Testis (tissue), 2 donors: ENCODE measurements at regions not wholly inside any gene's neighbourhood (a gene's known extent, or its start where the extent isn't known, plus 50 kb on each side); places are given as distances from the start of the nearest gene placed in this dataset.

ENCODE experiments used
- DNase-seq: peaks from one replicate; pipeline ENCODE4 v3.0.0-alpha.2; 2019
- H3K27ac ChIP-seq, 2 donors: fragments of 200-600 bp; sonication (generic); one replicate each; pipeline ENCODE4 v1.5.1; 2019
- H3K27me3 ChIP-seq: fragments of 200-600 bp; sonication (generic); one replicate; pipeline ENCODE4 v1.5.1; 2019
- H3K36me3 ChIP-seq: fragments of 200-600 bp; sonication (generic); one replicate; pipeline ENCODE4 v1.5.1; 2017; ENCODE audit warnings: low read depth; ENCODE audit errors: missing control alignments
- H3K4me1 ChIP-seq: fragments of 200-600 bp; sonication (generic); one replicate; pipeline ENCODE4 v1.5.1; 2019
- H3K4me3 ChIP-seq, 2 donors: fragments of 200-600 bp; sonication (generic); one replicate each; pipeline ENCODE4 v1.5.1; 2017 to 2019
- H3K9me3 ChIP-seq: fragments of 200-600 bp; sonication (generic); one replicate; pipeline ENCODE4 v1.5.1; 2017
- POLR2A ChIP-seq: fragments of 450-650 bp; IDR thresholded peaks from one replicate; pipeline ENCODE4 v1.6.1; 2017; ENCODE audit warnings: antibody characterized with exemption, mild to moderate bottlenecking, moderate library complexity
- WGBS, 2 donors: methylation state at CpG; one replicate each; pipeline ENCODE4 v1.1.5; 2018; 5-methylcytosine and 5-hydroxymethylcytosine counted together
- intact Hi-C: fragments of 100-400 bp; cut with DNase I; formaldehyde crosslinking; loops from one replicate; pipeline ENCODE4 v1.15.1; 2023; ENCODE audit warnings: low total_unique reads
- TF ChIP-seq, protein P1 (sequence below), 3 experiments: fragments of 450-650 bp in 2 of 3; fragments of 200-600 bp in 1 of 3; sonication (generic) in 1 of 3; IDR thresholded peaks; one replicate each; pipeline ENCODE4 v1.5.1; 2016 to 2019; ENCODE audit warnings: antibody characterized with exemption in 3 of 3, mild to moderate bottlenecking in 2 of 3, moderate library complexity in 1 of 3

DNA sequence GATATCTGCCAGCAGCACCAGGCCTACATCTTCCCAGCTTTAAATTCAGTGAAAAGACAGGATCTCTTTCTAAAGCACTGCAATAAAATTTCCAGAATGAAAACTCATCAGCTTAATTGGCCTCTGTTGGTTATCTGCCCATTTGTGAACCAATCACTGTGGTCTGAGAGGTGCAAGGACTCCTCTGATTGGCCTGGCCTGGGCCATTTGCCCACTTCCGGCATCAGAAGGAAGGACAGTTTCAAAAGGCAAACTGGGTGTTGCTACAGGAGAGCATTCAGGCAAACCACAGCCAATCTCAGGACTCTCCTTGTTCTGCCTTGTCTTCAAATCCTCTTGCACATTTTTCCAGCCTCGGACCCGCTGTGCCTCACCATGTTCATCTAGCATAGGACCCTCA lies 163.9 kb upstream of the CCDC150 start:
- no peaks in the 10 kb centered on the region for H3K9me3 ChIP-seq
- no peak overlapping the region for H3K4me3 ChIP-seq
- no peaks in the 10 kb centered on the region for H3K27me3 ChIP-seq
- TF ChIP-seq, protein P1, sequence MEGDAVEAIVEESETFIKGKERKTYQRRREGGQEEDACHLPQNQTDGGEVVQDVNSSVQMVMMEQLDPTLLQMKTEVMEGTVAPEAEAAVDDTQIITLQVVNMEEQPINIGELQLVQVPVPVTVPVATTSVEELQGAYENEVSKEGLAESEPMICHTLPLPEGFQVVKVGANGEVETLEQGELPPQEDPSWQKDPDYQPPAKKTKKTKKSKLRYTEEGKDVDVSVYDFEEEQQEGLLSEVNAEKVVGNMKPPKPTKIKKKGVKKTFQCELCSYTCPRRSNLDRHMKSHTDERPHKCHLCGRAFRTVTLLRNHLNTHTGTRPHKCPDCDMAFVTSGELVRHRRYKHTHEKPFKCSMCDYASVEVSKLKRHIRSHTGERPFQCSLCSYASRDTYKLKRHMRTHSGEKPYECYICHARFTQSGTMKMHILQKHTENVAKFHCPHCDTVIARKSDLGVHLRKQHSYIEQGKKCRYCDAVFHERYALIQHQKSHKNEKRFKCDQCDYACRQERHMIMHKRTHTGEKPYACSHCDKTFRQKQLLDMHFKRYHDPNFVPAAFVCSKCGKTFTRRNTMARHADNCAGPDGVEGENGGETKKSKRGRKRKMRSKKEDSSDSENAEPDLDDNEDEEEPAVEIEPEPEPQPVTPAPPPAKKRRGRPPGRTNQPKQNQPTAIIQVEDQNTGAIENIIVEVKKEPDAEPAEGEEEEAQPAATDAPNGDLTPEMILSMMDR (IDR thresholded peaks at IDR 0.05) = no peak
- no peak for TF ChIP-seq POLR2A
- H3K27ac ChIP-seq = no peak overlapping the region
- intact Hi-C loops = no loop called here
- no peak for DNase-seq
- peaks cover 3% of the 10 kb centered on the region for H3K4me1 ChIP-seq
- H3K36me3 ChIP-seq = no peaks in the 10 kb centered on the region
- WGBS, 2 donors = 90 to 94% methylated on average over 3 of the region's 3 CpGs

GRCh38 chr2:196478588-196478987 lies 160.9 kb upstream of the CCDC150 start:
- DNase-seq = no peak
- WGBS, 2 donors = 91 to 95% methylated on average over 2 of the region's 2 CpGs
- H3K9me3 ChIP-seq = no peaks in the 10 kb centered on the region
- TF ChIP-seq, protein P1 (IDR thresholded peaks at IDR 0.05) = no peak
- TF ChIP-seq POLR2A = no peak
- H3K4me3 ChIP-seq = no peak overlapping the region
- H3K27ac ChIP-seq = no peak overlapping the region
- no peaks in the 10 kb centered on the region for H3K36me3 ChIP-seq
- H3K27me3 ChIP-seq = no peaks in the 10 kb centered on the region
- peaks cover 3% of the 10 kb centered on the region for H3K4me1 ChIP-seq
- intact Hi-C loops = no loop called here

DNA sequence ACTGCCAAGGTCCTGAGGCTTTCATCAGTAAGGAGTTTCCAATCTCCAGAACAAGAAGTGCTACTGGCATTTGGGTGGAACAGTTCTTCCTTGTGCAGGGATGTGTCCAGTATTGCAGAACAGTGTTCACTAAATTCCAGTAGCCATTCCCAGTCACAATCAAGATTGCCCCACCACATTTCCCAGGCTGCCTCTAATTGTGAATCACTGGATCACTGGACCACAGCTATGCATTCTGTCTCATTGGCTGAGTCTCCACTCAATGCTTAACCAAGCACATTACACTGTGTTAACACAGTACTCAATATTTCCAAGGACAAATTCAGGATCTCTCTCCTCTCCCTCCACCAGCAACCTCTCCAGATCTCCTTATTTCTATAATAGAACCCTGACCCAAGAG lies 160.2 kb upstream of the CCDC150 start:
- DNase-seq = no peak
- H3K4me1 ChIP-seq = no peaks in the 10 kb centered on the region
- no peaks in the 10 kb centered on the region for H3K9me3 ChIP-seq
- TF ChIP-seq POLR2A = no peak
- TF ChIP-seq, protein P1 (IDR thresholded peaks at IDR 0.05) = no peak
- no peak overlapping the region for H3K4me3 ChIP-seq
- no peaks in the 10 kb centered on the region for H3K36me3 ChIP-seq
- H3K27me3 ChIP-seq = no peaks in the 10 kb centered on the region
- intact Hi-C loops = no loop called here
- no peak overlapping the region for H3K27ac ChIP-seq

DNA sequence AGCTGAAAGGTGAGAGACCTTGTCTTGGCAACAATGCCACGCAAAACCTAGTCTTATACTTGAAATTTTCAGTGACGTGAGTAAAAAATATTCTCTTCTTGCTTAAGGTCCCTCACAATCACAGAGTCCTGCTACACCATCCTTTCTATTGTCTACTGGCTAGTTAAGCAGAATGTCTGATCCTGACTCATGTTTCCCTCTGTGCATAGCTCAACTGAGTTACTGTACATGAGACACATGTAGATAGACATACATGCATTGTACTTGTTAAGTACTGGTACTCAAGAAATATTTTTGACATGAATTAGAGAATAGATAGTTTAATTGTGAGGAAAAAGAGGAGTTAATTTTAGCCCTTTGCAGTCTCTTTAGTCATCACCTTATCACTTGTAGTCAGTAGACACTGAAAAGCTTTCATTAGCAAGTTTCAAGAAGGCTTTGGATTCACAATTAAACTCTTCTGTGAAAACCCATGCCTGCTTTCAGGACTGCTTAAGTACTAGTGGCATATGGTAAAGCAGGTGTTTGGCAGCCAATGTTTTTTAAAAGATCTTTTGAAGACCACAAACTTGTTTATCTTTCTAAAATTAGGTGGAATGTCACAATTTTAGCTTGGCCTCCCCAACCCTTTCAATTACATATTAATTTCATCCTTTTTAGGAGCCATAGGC lies 158.7 kb upstream of the CCDC150 start:
- Histone ChIP-seq H3K4me3 (no peak overlapping the region), H3K4me1 (no peaks in the 10 kb centered on the region), H3K27ac (no peak overlapping the region), H3K27me3 (no peaks in the 10 kb centered on the region), H3K36me3 (no peaks in the 10 kb centered on the region), H3K9me3 (no peaks in the 10 kb centered on the region)
- TF ChIP-seq, protein P1 (IDR thresholded peaks at IDR 0.05) = no peak
- no peak for TF ChIP-seq POLR2A
- 91 to 94% methylated on average over 2 of the region's 2 CpGs for WGBS, 2 donors
- no peak for DNase-seq
- intact Hi-C loops = no loop called here

DNA sequence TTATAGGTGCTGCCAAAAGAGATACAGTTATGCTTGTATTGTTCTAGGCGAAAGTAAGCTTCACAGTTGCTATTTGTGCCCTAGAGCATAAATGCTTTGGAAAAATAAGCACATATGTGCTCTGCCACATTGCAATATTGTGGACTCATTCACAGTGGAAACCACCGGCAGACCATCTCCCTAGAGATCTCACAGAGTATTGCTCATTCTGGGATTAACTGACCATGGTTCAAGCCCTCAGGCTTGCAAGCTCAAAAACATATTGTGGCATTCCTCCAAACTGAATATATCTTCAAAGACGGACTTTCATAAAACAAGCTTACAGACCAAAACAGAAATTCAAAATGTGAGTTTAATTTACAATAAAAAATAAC lies 158.2 kb upstream of the CCDC150 start:
- no peaks in the 10 kb centered on the region for H3K9me3 ChIP-seq
- H3K27ac ChIP-seq = no peak overlapping the region
- H3K4me3 ChIP-seq = no peak overlapping the region
- H3K27me3 ChIP-seq = no peaks in the 10 kb centered on the region
- TF ChIP-seq POLR2A = no peak
- TF ChIP-seq, protein P1 (IDR thresholded peaks at IDR 0.05) = no peak
- DNase-seq = no peak
- 57 to 65% methylated on average over 3 of the region's 3 CpGs for WGBS, 2 donors
- intact Hi-C loops = no loop called here
- H3K36me3 ChIP-seq = no peaks in the 10 kb centered on the region
- H3K4me1 ChIP-seq = no peaks in the 10 kb centered on the region
